Lower leg skin (tissue), 3 donors: ENCODE measurements at regions not wholly inside any gene's neighbourhood (a gene's known extent, or its start where the extent isn't known, plus 50 kb on each side); places are given as distances from the start of the nearest gene placed in this dataset.
"Not testable (repeated sequence)": the region's sequence is repeated elsewhere in the genome, so short reads cannot be mapped to it uniquely, and the experiment has no call there.

Source experiments
- CTCF ChIP-seq, 3 donors: fragments of 450-650 bp; IDR thresholded peaks; one replicate each; pipeline ENCODE4 v1.5.1; 2016; ENCODE audit warnings: antibody characterized with exemption in 3 of 3, mild to moderate bottlenecking in 3 of 3, moderate library complexity in 2 of 3
- POLR2A ChIP-seq, 2 donors: fragments of 450-650 bp; IDR thresholded peaks; one replicate each; pipeline ENCODE4 v1.6.1; 2016 to 2017; ENCODE audit warnings: antibody characterized with exemption in 2 of 2, mild to moderate bottlenecking in 1 of 2, moderate library complexity in 1 of 2

- TF ChIP-seq CTCF, POLR2A (IDR thresholded peaks at IDR 0.05): not testable (repeated sequence)
These were observed 404.8 kb downstream of the TSHZ3 start for GRCh38 chr19:30944276-30944932.
